Trophoblast cell (in vitro differentiated cells and primary cell): ENCODE measurements at regions not wholly inside any gene's neighbourhood (a gene's known extent, or its start where the extent isn't known, plus 50 kb on each side); places are given as distances from the start of the nearest gene placed in this dataset.
A peak's percentile ranks its signal among the peaks of the same experiment; 100 is the strongest.
"Not testable (repeated sequence)": the region's sequence is repeated elsewhere in the genome, so short reads cannot be mapped to it uniquely, and the experiment has no call there.

Source experiments
- DNase-seq, 2 donors: peaks; one replicate each; pipeline ENCODE4 v3.0.0-alpha.2; 2016
- H2AFZ ChIP-seq: 2 replicates; pipeline ENCODE4 v1.6.1; 2013; ENCODE audit warnings: low read length, moderate library complexity, mild to moderate bottlenecking; ENCODE audit not compliant: insufficient read depth, poor library complexity
- H2AK5ac ChIP-seq: 2 replicates; pipeline ENCODE4 v1.6.1; 2013; ENCODE audit warnings: mild to moderate bottlenecking, low read length
- H2BK120ac ChIP-seq: 2 replicates; pipeline ENCODE4 v1.6.1; 2013; ENCODE audit warnings: low read length, mild to moderate bottlenecking, moderate library complexity; ENCODE audit not compliant: insufficient read depth, poor library complexity
- H2BK12ac ChIP-seq: 2 replicates; pipeline ENCODE4 v1.6.1; 2013; ENCODE audit warnings: mild to moderate bottlenecking, low read length, moderate library complexity
- H2BK5ac ChIP-seq: 2 replicates; pipeline ENCODE4 v1.6.1; 2013; ENCODE audit warnings: low read length, low read depth, moderate library complexity, mild to moderate bottlenecking; ENCODE audit not compliant: poor library complexity
- H3K14ac ChIP-seq: 2 replicates; pipeline ENCODE4 v1.6.1; 2013; ENCODE audit warnings: mild to moderate bottlenecking, low read length
- H3K18ac ChIP-seq: 2 replicates; pipeline ENCODE4 v1.6.1; 2013; ENCODE audit warnings: mild to moderate bottlenecking, low read length
- H3K23ac ChIP-seq: 2 replicates; pipeline ENCODE4 v1.6.1; 2013; ENCODE audit warnings: low read length
- H3K27ac ChIP-seq: 2 replicates; pipeline ENCODE4 v1.5.1; 2013; ENCODE audit warnings: low read depth, mild to moderate bottlenecking, inconsistent platforms, low read length, moderate library complexity
- H3K27me3 ChIP-seq: 2 replicates; pipeline ENCODE4 v1.6.1; 2013; ENCODE audit warnings: inconsistent platforms, mild to moderate bottlenecking, low read length, moderate library complexity; ENCODE audit not compliant: insufficient read depth
- H3K36me3 ChIP-seq, 2 experiments: 1 replicate in 1 of 2; 2 replicates in 1 of 2; pipeline ENCODE4 v1.6.1; 2013; ENCODE audit warnings: low read length in 2 of 2, mild to moderate bottlenecking in 2 of 2, moderate library complexity in 1 of 2; ENCODE audit not compliant: insufficient read depth in 2 of 2, control insufficient read depth in 1 of 2
- H3K4ac ChIP-seq: 2 replicates; pipeline ENCODE4 v1.6.1; 2013; ENCODE audit warnings: low read depth, mild to moderate bottlenecking, low read length, moderate library complexity
- H3K4me1 ChIP-seq, 2 experiments: 1 replicate in 1 of 2; 2 replicates in 1 of 2; pipeline ENCODE4 v1.6.1; 2013; ENCODE audit warnings: low read length in 2 of 2, mild to moderate bottlenecking in 2 of 2, moderate library complexity in 1 of 2; ENCODE audit not compliant: insufficient read depth in 2 of 2, control insufficient read depth in 1 of 2
- H3K4me2 ChIP-seq: 2 replicates; pipeline ENCODE4 v1.6.1; 2013; ENCODE audit warnings: inconsistent platforms, mild to moderate bottlenecking, low read length, moderate library complexity
- H3K4me3 ChIP-seq: 2 replicates; pipeline ENCODE4 v1.5.1; 2013; ENCODE audit warnings: mild to moderate bottlenecking, low read depth, low read length, inconsistent platforms
- H3K79me1 ChIP-seq: one replicate; pipeline ENCODE4 v1.6.1; 2013; ENCODE audit warnings: low read length
- H3K79me2 ChIP-seq: 2 replicates; pipeline ENCODE4 v1.6.1; 2013; ENCODE audit warnings: low read length, mild to moderate bottlenecking; ENCODE audit not compliant: control insufficient read depth, insufficient read depth, poor library complexity
- H3K9ac ChIP-seq: 2 replicates; pipeline ENCODE4 v1.6.1; 2013; ENCODE audit warnings: mild to moderate bottlenecking, low read length
- H3K9me3 ChIP-seq: 2 replicates; pipeline ENCODE4 v1.6.1; 2013; ENCODE audit warnings: low read depth, mild to moderate bottlenecking, control low read depth, inconsistent platforms, low read length; ENCODE audit not compliant: insufficient read depth
- H4K12ac ChIP-seq: 2 replicates; pipeline ENCODE4 v1.6.1; 2013; ENCODE audit warnings: low read depth, mild to moderate bottlenecking, low read length, moderate library complexity
- H4K8ac ChIP-seq: 2 replicates; pipeline ENCODE4 v1.6.1; 2013; ENCODE audit warnings: low read depth, mild to moderate bottlenecking, low read length, moderate library complexity
- H4K91ac ChIP-seq: one replicate; pipeline ENCODE4 v1.6.1; 2013; ENCODE audit warnings: low read depth, mild to moderate bottlenecking, low read length, moderate library complexity
- WGBS: extraction: QIAGEN DNeasy Blood & Tissue Kit; methylation state at CpG from one replicate; pipeline ENCODE4 v1.1.7; 2013; ENCODE audit warnings: missing lambda C conversion rate; ENCODE audit not compliant: insufficient read length, insufficient coverage; ENCODE audit errors: extremely low coverage; 5-methylcytosine and 5-hydroxymethylcytosine counted together

GRCh38 chr6:97775012-97775411, 492.0 kb upstream of the MMS22L start:
- no CpG with 5 or more reads among the region's 5 CpGs for WGBS
- Histone ChIP-seq H2AFZ (no peak overlapping the region), H2BK12ac (no peak overlapping the region), H2BK120ac (no peak overlapping the region), H2AK5ac (no peak overlapping the region), H3K18ac (no peak overlapping the region), H4K91ac (no peak overlapping the region), H3K4me3 (no peak overlapping the region), H3K4me1 (peaks cover 4 to 10% of the 10 kb centered on the region in 2 experiments), H3K79me1 (peaks cover 3% of the 10 kb centered on the region), H3K27me3 (no peaks in the 10 kb centered on the region), H3K23ac (no peak overlapping the region), H3K4ac (no peak overlapping the region), H3K36me3 (no peaks in the 10 kb centered on the region), H4K8ac (no peak overlapping the region), H3K79me2 (no peaks in the 10 kb centered on the region), H3K4me2 (no peak overlapping the region), H3K9ac (no peak overlapping the region), H2BK5ac (no peak overlapping the region), H3K9me3 (no peaks in the 10 kb centered on the region), H3K14ac (no peak overlapping the region), H4K12ac (no peak overlapping the region), H3K27ac (no peak overlapping the region)
- no peak for DNase-seq

DNA sequence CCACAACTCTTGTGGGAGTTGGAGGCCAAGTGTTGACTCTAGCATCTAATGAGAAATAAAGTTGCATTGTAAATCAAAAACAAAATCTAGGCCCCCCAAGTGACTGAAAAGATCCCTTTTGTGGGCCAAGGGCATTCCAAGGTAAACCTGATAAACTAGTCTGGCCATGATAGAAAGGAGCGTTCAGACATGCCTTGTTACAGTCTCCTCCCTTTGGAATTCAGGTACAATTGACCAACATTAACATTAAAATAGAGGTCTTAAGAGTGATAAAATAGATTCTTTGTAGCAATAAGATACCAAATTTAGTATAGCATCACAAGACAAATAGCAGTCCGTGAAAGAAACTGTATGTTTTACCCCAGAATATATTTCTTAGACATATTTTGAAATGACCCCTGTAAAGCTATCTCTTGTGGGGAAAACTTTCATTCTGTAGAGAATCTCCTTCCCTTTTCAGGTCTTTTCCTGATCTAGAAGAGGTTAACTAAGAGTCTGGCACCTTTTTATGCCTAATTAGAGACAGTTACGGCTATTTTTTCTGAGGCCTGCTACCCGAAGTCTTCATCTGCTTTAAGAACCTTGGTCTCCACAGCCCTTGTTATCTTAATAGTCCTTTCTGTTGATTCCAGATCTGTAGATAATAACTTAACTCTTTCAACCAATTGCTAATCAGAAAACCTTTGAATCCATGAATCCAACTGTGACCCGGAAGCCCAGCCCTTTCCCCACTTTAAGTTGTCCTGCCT, 495.4 kb upstream of the MMS22L start:
- no peak overlapping the region for H2AK5ac ChIP-seq
- H3K9ac ChIP-seq, result no peak overlapping the region
- H3K4me3 ChIP-seq, result no peak overlapping the region
- H3K4ac ChIP-seq, result no peak overlapping the region
- no peak overlapping the region for H2BK120ac ChIP-seq
- no peaks in the 10 kb centered on the region for H3K27me3 ChIP-seq
- no peak overlapping the region for H4K12ac ChIP-seq
- no peak overlapping the region for H2BK5ac ChIP-seq
- peaks cover 4 to 10% of the 10 kb centered on the region in 2 experiments for H3K4me1 ChIP-seq
- no peak overlapping the region for H3K23ac ChIP-seq
- H3K14ac ChIP-seq, result no peak overlapping the region
- no peak overlapping the region for H2BK12ac ChIP-seq
- WGBS, result no CpG with 5 or more reads among the region's 5 CpGs
- DNase-seq, result peak in 1 of 2 donors; percentile 4
- no peak overlapping the region for H3K4me2 ChIP-seq
- no peak overlapping the region for H3K27ac ChIP-seq
- no peak overlapping the region for H2AFZ ChIP-seq
- no peak overlapping the region for H3K18ac ChIP-seq
- H3K9me3 ChIP-seq, result no peaks in the 10 kb centered on the region
- H3K36me3 ChIP-seq, result no peaks in the 10 kb centered on the region
- no peak overlapping the region for H4K8ac ChIP-seq
- H4K91ac ChIP-seq, result no peak overlapping the region
- peaks cover 3% of the 10 kb centered on the region for H3K79me1 ChIP-seq
- H3K79me2 ChIP-seq, result no peaks in the 10 kb centered on the region

GRCh38 chr6:97779039-97779766, 496.2 kb upstream of the MMS22L start:
- not testable (repeated sequence) for H4K91ac ChIP-seq, H3K18ac ChIP-seq, H4K12ac ChIP-seq, H3K4me3 ChIP-seq, H2AK5ac ChIP-seq, DNase-seq, H3K79me2 ChIP-seq, H3K23ac ChIP-seq, H3K9me3 ChIP-seq, H2AFZ ChIP-seq, H2BK120ac ChIP-seq, H3K4ac ChIP-seq, H2BK5ac ChIP-seq, H2BK12ac ChIP-seq, H3K9ac ChIP-seq, H3K27ac ChIP-seq, H3K4me2 ChIP-seq, H3K14ac ChIP-seq, H4K8ac ChIP-seq, H3K27me3 ChIP-seq, H3K79me1 ChIP-seq, H3K36me3 ChIP-seq
- peaks cover 4 to 10% of the 10 kb centered on the region in 2 experiments for H3K4me1 ChIP-seq
- whole genome bisulfite sequencing, result no CpG with 5 or more reads among the region's 6 CpGs

DNA sequence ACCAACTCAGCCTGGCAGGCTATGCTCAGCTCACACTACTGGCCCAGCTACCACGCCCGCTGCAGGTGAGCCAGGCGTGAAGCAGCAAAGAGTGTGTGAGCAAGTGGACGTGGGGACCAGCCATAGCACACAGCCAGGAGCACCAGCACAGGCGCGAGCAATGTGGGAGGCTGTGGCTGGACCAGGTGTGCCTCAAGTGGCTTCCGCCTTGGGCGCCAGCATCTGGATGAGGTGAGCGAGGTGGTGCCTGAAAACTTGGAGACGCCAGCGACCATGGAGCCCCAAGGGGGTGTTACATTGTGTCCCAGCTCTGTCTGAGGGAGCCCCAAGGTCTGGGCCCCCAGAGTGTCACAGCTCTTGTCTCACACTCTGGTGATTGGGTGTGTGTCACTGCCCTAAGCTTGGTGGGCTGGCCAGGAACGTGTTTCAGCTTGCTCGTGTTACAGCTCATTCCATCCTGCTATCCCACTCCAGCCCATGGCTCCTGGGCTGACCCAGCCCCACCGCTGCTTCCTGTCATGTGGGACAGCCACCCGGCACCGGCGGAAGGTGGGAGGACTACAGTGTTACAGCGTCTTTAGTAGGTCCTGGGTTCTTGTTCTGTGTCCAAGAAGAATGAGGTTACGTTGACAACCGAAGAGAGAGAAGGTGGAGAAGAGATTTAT, 508.0 kb upstream of the MMS22L start:
- Histone ChIP-seq H3K4me1 (no peaks in the 10 kb centered on the region), H3K9ac (no peak overlapping the region), H2AK5ac (no peak overlapping the region), H3K79me2 (no peaks in the 10 kb centered on the region), H3K4me3 (no peak overlapping the region), H4K12ac (no peak overlapping the region), H2BK120ac (no peak overlapping the region), H3K4me2 (no peak overlapping the region), H4K91ac (no peak overlapping the region), H3K79me1 (no peaks in the 10 kb centered on the region), H3K9me3 (peaks cover 3% of the 10 kb centered on the region), H2AFZ (no peak overlapping the region), H3K23ac (no peak overlapping the region), H2BK5ac (no peak overlapping the region), H3K27me3 (no peaks in the 10 kb centered on the region), H3K36me3 (no peaks in the 10 kb centered on the region), H3K4ac (no peak overlapping the region), H3K18ac (no peak overlapping the region), H3K14ac (no peak overlapping the region), H2BK12ac (no peak overlapping the region), H3K27ac (no peak overlapping the region), H4K8ac (no peak overlapping the region)
- WGBS, result no CpG with 5 or more reads among the region's 20 CpGs
- DNase-seq, result no peak
